ENCODE measurements at regions not wholly inside any gene's neighbourhood (a gene's known extent, or its start where the extent isn't known, plus 50 kb on each side); places are given as distances from the start of the nearest gene placed in this dataset.
"Not testable (repeated sequence)": the region's sequence is repeated elsewhere in the genome, so short reads cannot be mapped to it uniquely, and the experiment has no call there.

- Mint-ChIP-seq H3K4me3 (no peak overlapping the region), H3K27me3 (ENCODE audit: low read depth in 3 of 3) (peaks cover 1 to 2% (median 2%) of the 10 kb centered on the region in 3 donors), H3K36me3 (no peaks in the 10 kb centered on the region), H3K27ac (no peak overlapping the region), H3K4me1 (no peaks in the 10 kb centered on the region), H3K9me3 (no peaks in the 10 kb centered on the region)
- Histone ChIP-seq H3K4me1 (ENCODE audit: control insufficient read depth in 1 of 2, insufficient read depth in 2 of 2, low read length in 2 of 2) (no peaks in the 10 kb centered on the region), H3K79me2 (ENCODE audit: insufficient read depth, low read length) (no peaks in the 10 kb centered on the region), H3K9ac (ENCODE audit: insufficient read depth, low read length, poor library complexity, severe bottlenecking) (no peak overlapping the region), H3K27ac (ENCODE audit: low read depth in 1 of 2, low read length in 2 of 2) (no peak overlapping the region), H2AFZ (ENCODE audit: insufficient read depth, low read depth, low read length, poor library complexity, severe bottlenecking) (no peak overlapping the region), H3K36me3 (replicated peaks in 1 of 2; ENCODE audit: control insufficient read depth in 1 of 2, insufficient read depth in 2 of 2, low read length in 2 of 2) (no peaks in the 10 kb centered on the region), H3K4me3 (replicated peaks in 1 of 3; ENCODE audit: low read depth in 2 of 3, low read length in 3 of 3) (no peak overlapping the region), H3K9me3 (replicated peaks in 1 of 2; ENCODE audit: control insufficient read depth in 1 of 2, insufficient read depth in 1 of 2, low read length in 2 of 2) (no peaks in the 10 kb centered on the region), H4K20me1 (ENCODE audit: insufficient read depth, low read length) (no peaks in the 10 kb centered on the region), H3K27me3 (ENCODE audit: control insufficient read depth in 2 of 2, insufficient read depth in 2 of 2, low read length in 2 of 2) (no peaks in the 10 kb centered on the region), H3K4me2 (replicated peaks; ENCODE audit: extremely low read depth, low read length, poor library complexity, severe bottlenecking) (no peak overlapping the region)
- intact Hi-C loops (cut with micrococcal nuclease) = no loop called here
- WGBS (ENCODE audit: insufficient coverage) = 100% methylated on average over 4 of the region's 5 CpGs
- peak in 1 of 3 donors; percentile 1 for DNase-seq
- TF ChIP-seq CTCF (IDR thresholded peaks at IDR 0.05) = no peak
Observed at GRCh38 chr5:1732945-1733344, 66.7 kb downstream of the MRPL36 start.

- Histone ChIP-seq H3K27ac (ENCODE audit: low read depth in 1 of 2, low read length in 2 of 2) (no peak overlapping the region), H3K9ac (ENCODE audit: insufficient read depth, low read length, poor library complexity, severe bottlenecking) (no peak overlapping the region), H3K4me1 (ENCODE audit: control insufficient read depth in 1 of 2, insufficient read depth in 2 of 2, low read length in 2 of 2) (no peaks in the 10 kb centered on the region), H4K20me1 (ENCODE audit: insufficient read depth, low read length) (no peaks in the 10 kb centered on the region), H3K4me2 (replicated peaks; ENCODE audit: extremely low read depth, low read length, poor library complexity, severe bottlenecking) (no peak overlapping the region), H3K36me3 (replicated peaks in 1 of 2; ENCODE audit: control insufficient read depth in 1 of 2, insufficient read depth in 2 of 2, low read length in 2 of 2) (no peaks in the 10 kb centered on the region), H3K9me3 (replicated peaks in 1 of 2; ENCODE audit: control insufficient read depth in 1 of 2, insufficient read depth in 1 of 2, low read length in 2 of 2) (no peaks in the 10 kb centered on the region), H3K79me2 (ENCODE audit: insufficient read depth, low read length) (no peaks in the 10 kb centered on the region), H3K27me3 (ENCODE audit: control insufficient read depth in 2 of 2, insufficient read depth in 2 of 2, low read length in 2 of 2) (no peaks in the 10 kb centered on the region), H3K4me3 (replicated peaks in 1 of 3; ENCODE audit: low read depth in 2 of 3, low read length in 3 of 3) (no peak overlapping the region), H2AFZ (ENCODE audit: insufficient read depth, low read depth, low read length, poor library complexity, severe bottlenecking) (no peak overlapping the region)
- Mint-ChIP-seq H3K27me3 (ENCODE audit: low read depth in 3 of 3) (peaks cover 2 to 4% (median 3%) of the 10 kb centered on the region in 3 donors), H3K27ac (no peak overlapping the region), H3K9me3 (no peaks in the 10 kb centered on the region), H3K4me3 (no peak overlapping the region), H3K4me1 (no peaks in the 10 kb centered on the region), H3K36me3 (no peaks in the 10 kb centered on the region)
- peak in 1 of 3 donors; percentile 1 for DNase-seq
- TF ChIP-seq CTCF (IDR thresholded peaks at IDR 0.05) = no peak
- intact Hi-C loops (cut with micrococcal nuclease) = no loop called here
- 83% methylated on average over 6 of the region's 9 CpGs for WGBS (ENCODE audit: insufficient coverage)
Observed at GRCh38 chr5:1732238-1732941, 67.2 kb downstream of the MRPL36 start.

- H3K36me3 ChIP-seq (replicated peaks in 1 of 2; ENCODE audit: control insufficient read depth in 1 of 2, insufficient read depth in 2 of 2, low read length in 2 of 2); H3K27ac ChIP-seq (ENCODE audit: low read depth in 1 of 2, low read length in 2 of 2); H4K20me1 ChIP-seq (ENCODE audit: insufficient read depth, low read length); H3K9me3 Mint-ChIP-seq; H2AFZ ChIP-seq (ENCODE audit: insufficient read depth, low read depth, low read length, poor library complexity, severe bottlenecking); H3K4me1 Mint-ChIP-seq; H3K9ac ChIP-seq (ENCODE audit: insufficient read depth, low read length, poor library complexity, severe bottlenecking); H3K79me2 ChIP-seq (ENCODE audit: insufficient read depth, low read length); H3K4me3 Mint-ChIP-seq; intact Hi-C loops (cut with micrococcal nuclease); H3K27me3 ChIP-seq (ENCODE audit: control insufficient read depth in 2 of 2, insufficient read depth in 2 of 2, low read length in 2 of 2); H3K27me3 Mint-ChIP-seq (ENCODE audit: low read depth in 3 of 3); H3K4me2 ChIP-seq (replicated peaks; ENCODE audit: extremely low read depth, low read length, poor library complexity, severe bottlenecking); H3K4me3 ChIP-seq (replicated peaks in 1 of 3; ENCODE audit: low read depth in 2 of 3, low read length in 3 of 3); DNase-seq; H3K27ac Mint-ChIP-seq; H3K36me3 Mint-ChIP-seq; H3K4me1 ChIP-seq (ENCODE audit: control insufficient read depth in 1 of 2, insufficient read depth in 2 of 2, low read length in 2 of 2); H3K9me3 ChIP-seq (replicated peaks in 1 of 2; ENCODE audit: control insufficient read depth in 1 of 2, insufficient read depth in 1 of 2, low read length in 2 of 2): not testable (repeated sequence)
- WGBS (ENCODE audit: insufficient coverage) = 86% methylated on average over 4 of the region's 4 CpGs
Observed at GRCh38 chr5:1731855-1732237, 67.8 kb downstream of the MRPL36 start.

All from CD14-positive monocyte (primary cell).